ENCODE measurements at regions not wholly inside any gene's neighbourhood (a gene's known extent, or its start where the extent isn't known, plus 50 kb on each side); places are given as distances from the start of the nearest gene placed in this dataset.
"Not testable (repeated sequence)": the region's sequence is repeated elsewhere in the genome, so short reads cannot be mapped to it uniquely, and the experiment has no call there.

- no peak for DNase-seq
These were observed 1364.3 kb downstream of the EFNA5 start for GRCh38 chr5:106306313-106307028.

GRCh38 chr5:106303911-106304310 lies 1366.8 kb downstream of the EFNA5 start:
- no peak for DNase-seq

GRCh38 chr5:106292654-106293053 lies 1378.1 kb downstream of the EFNA5 start:
- no peak for DNase-seq

- DNase-seq: no peak
These were observed 1379.9 kb downstream of the EFNA5 start for GRCh38 chr5:106290841-106291240.

- no peak for DNase-seq
These were observed 1381.8 kb downstream of the EFNA5 start for GRCh38 chr5:106288979-106289378.

GRCh38 chr5:106277540-106278096 lies 1393.1 kb downstream of the EFNA5 start:
- no peak for DNase-seq

GRCh38 chr5:106269252-106269843 lies 1401.4 kb downstream of the EFNA5 start:
- DNase-seq: no peak

GRCh38 chr5:106267256-106267655 lies 1403.5 kb downstream of the EFNA5 start:
- no peak for DNase-seq

- no peak for DNase-seq
These were observed 1408.3 kb downstream of the EFNA5 start for GRCh38 chr5:106262395-106262794.

- DNase-seq: not testable (repeated sequence)
These were observed 1411.2 kb downstream of the EFNA5 start for GRCh38 chr5:106259431-106260090.

- no peak for DNase-seq
These were observed 1412.1 kb downstream of the EFNA5 start for GRCh38 chr5:106258591-106259125.

GRCh38 chr5:106254784-106255183 lies 1416.0 kb downstream of the EFNA5 start:
- no peak for DNase-seq

- not testable (repeated sequence) for DNase-seq
These were observed 1424.5 kb downstream of the EFNA5 start for GRCh38 chr5:106246044-106246745.

GRCh38 chr5:106241409-106241808 lies 1429.3 kb downstream of the EFNA5 start:
- no peak for DNase-seq

GRCh38 chr5:106205916-106206571 lies 1464.7 kb downstream of the EFNA5 start:
- no peak for DNase-seq

- no peak for DNase-seq
These were observed 1468.7 kb downstream of the EFNA5 start for GRCh38 chr5:106202035-106202434.

- DNase-seq: no peak
These were observed 1469.8 kb downstream of the EFNA5 start for GRCh38 chr5:106200971-106201370.

GRCh38 chr5:106195679-106196474 lies 1474.9 kb downstream of the EFNA5 start:
- peak; percentile 8 for DNase-seq

- no peak for DNase-seq
These were observed 1481.5 kb downstream of the EFNA5 start for GRCh38 chr5:106189121-106189809.

- no peak for DNase-seq
These were observed 1485.1 kb downstream of the EFNA5 start for GRCh38 chr5:106185661-106186081.

GRCh38 chr5:106174903-106175302 lies 1495.8 kb downstream of the EFNA5 start:
- no peak for DNase-seq

Measured in RPMI8226 (cell line).